Chondrocyte (in vitro differentiated cells): ENCODE measurements at regions not wholly inside any gene's neighbourhood (a gene's known extent, or its start where the extent isn't known, plus 50 kb on each side); places are given as distances from the start of the nearest gene placed in this dataset.

Source experiments
- DNase-seq: peaks from one replicate; pipeline ENCODE4 v3.0.0; 2021; ENCODE audit warnings: mixed read lengths, low spot score
- H3K27ac Mint-ChIP-seq: one replicate; pipeline ENCODE4 v1.8.0; 2021; ENCODE audit warnings: mild to moderate bottlenecking, moderate library complexity, mixed read lengths; ENCODE audit not compliant: unreplicated experiment
- H3K27me3 Mint-ChIP-seq: 2 replicates; pipeline ENCODE4 v1.8.0; 2021; ENCODE audit warnings: low read depth, mixed read lengths
- H3K36me3 Mint-ChIP-seq: 2 replicates; pipeline ENCODE4 v1.8.0; 2021; ENCODE audit warnings: low read depth, mixed read lengths
- H3K4me1 Mint-ChIP-seq: 2 replicates; pipeline ENCODE4 v1.8.0; 2021; ENCODE audit warnings: low read depth, mild to moderate bottlenecking, mixed read lengths
- H3K4me3 Mint-ChIP-seq: one replicate; pipeline ENCODE4 v1.8.0; 2021; ENCODE audit warnings: mild to moderate bottlenecking, moderate library complexity, mixed read lengths; ENCODE audit not compliant: unreplicated experiment
- H3K9me3 Mint-ChIP-seq: 2 replicates; pipeline ENCODE4 v1.8.0; 2021; ENCODE audit warnings: low read depth, mixed read lengths
- CTCF ChIP-seq: fragments of 200-600 bp; sonication (generic); IDR thresholded peaks from 2 replicates; pipeline ENCODE4 v1.5.0; 2021; ENCODE audit warnings: antibody characterized with exemption, mild to moderate bottlenecking, moderate library complexity

GRCh38 chrX:1719270-1719669, 104.4 kb downstream of the ASMT start:
- Mint-ChIP-seq H3K27me3 (peaks cover 2% of the 10 kb centered on the region), H3K27ac (no peak overlapping the region), H3K4me3 (no peak overlapping the region), H3K9me3 (no peaks in the 10 kb centered on the region), H3K36me3 (no peaks in the 10 kb centered on the region), H3K4me1 (no peaks in the 10 kb centered on the region)
- no peak for TF ChIP-seq CTCF
- DNase-seq, result no peak

GRCh38 chrX:1720836-1721235, 106.0 kb downstream of the ASMT start:
- H3K27ac Mint-ChIP-seq, result peak overlapping the region; percentile 19
- H3K36me3 Mint-ChIP-seq, result no peaks in the 10 kb centered on the region
- peaks cover 2% of the 10 kb centered on the region for H3K27me3 Mint-ChIP-seq

GRCh38 chrX:1725472-1725871, 110.6 kb downstream of the ASMT start:
- Mint-ChIP-seq H3K9me3 (no peaks in the 10 kb centered on the region), H3K4me1 (peaks cover 6% of the 10 kb centered on the region), H3K4me3 (no peak overlapping the region), H3K27me3 (no peaks in the 10 kb centered on the region), H3K36me3 (no peaks in the 10 kb centered on the region), H3K27ac (no peak overlapping the region)
- TF ChIP-seq CTCF, result no peak
- no peak for DNase-seq

More at GRCh38 chrX:1720836-1721235, 106.0 kb downstream of the ASMT start:
- H3K4me3 Mint-ChIP-seq, result no peak overlapping the region
- DNase-seq, result no peak
- H3K4me1 Mint-ChIP-seq, result no peaks in the 10 kb centered on the region
- no peak for TF ChIP-seq CTCF
- no peaks in the 10 kb centered on the region for H3K9me3 Mint-ChIP-seq

- no peaks in the 10 kb centered on the region for H3K27me3 Mint-ChIP-seq
- no peak for DNase-seq
- H3K4me3 Mint-ChIP-seq, result no peak overlapping the region
- no peak for TF ChIP-seq CTCF
- H3K27ac Mint-ChIP-seq, result peak overlapping the region; percentile 76
- peaks cover 6% of the 10 kb centered on the region for H3K4me1 Mint-ChIP-seq
- H3K36me3 Mint-ChIP-seq, result no peaks in the 10 kb centered on the region
- no peaks in the 10 kb centered on the region for H3K9me3 Mint-ChIP-seq
Observed at GRCh38 chrX:1727531-1728027, 112.7 kb downstream of the ASMT start.

- H3K4me1 Mint-ChIP-seq, result no peaks in the 10 kb centered on the region
- H3K4me3 Mint-ChIP-seq, result no peak overlapping the region
- no peaks in the 10 kb centered on the region for H3K9me3 Mint-ChIP-seq
- H3K27me3 Mint-ChIP-seq, result no peaks in the 10 kb centered on the region
- no peak for TF ChIP-seq CTCF
- no peak overlapping the region for H3K27ac Mint-ChIP-seq
- no peaks in the 10 kb centered on the region for H3K36me3 Mint-ChIP-seq
- DNase-seq, result no peak
Observed at GRCh38 chrX:1734806-1735205, 119.9 kb downstream of the ASMT start.
